Breast epithelium (tissue), 4 donors: ENCODE measurements at regions not wholly inside any gene's neighbourhood (a gene's known extent, or its start where the extent isn't known, plus 50 kb on each side); places are given as distances from the start of the nearest gene placed in this dataset.

Experiments used
- DNase-seq, 2 donors: peaks; one replicate each; pipeline ENCODE4 v3.0.0-alpha.2; 2019; ENCODE audit warnings: low spot score in 2 of 2
- H3K27ac ChIP-seq, 2 donors: fragments of 200-600 bp; sonication (generic) in 1 of 2; one replicate each; pipeline ENCODE4 v1.5.1; 2016 to 2019; ENCODE audit warnings: mild to moderate bottlenecking in 1 of 2
- H3K27me3 ChIP-seq, 2 donors: fragments of 200-600 bp; sonication (generic) in 1 of 2; one replicate each; pipeline versions ENCODE4 v1.5.1 to v1.6.0; 2017 to 2019; ENCODE audit warnings: control low read depth in 1 of 2, mild to moderate bottlenecking in 1 of 2
- H3K36me3 ChIP-seq: fragments of 200-600 bp; one replicate; pipeline ENCODE4 v1.5.1; 2019
- H3K4me1 ChIP-seq, 2 donors: fragments of 200-600 bp; sonication (generic); one replicate each; pipeline ENCODE4 v1.5.1; 2016 to 2019; ENCODE audit warnings: control low read depth in 1 of 2
- H3K4me3 ChIP-seq, 3 donors: fragments of 200-600 bp; sonication (generic); 1 replicate in 2 of 3; 2 replicates in 1 of 3; pipeline ENCODE4 v1.5.1; 2016 to 2019; ENCODE audit warnings: mild to moderate bottlenecking in 3 of 3, moderate library complexity in 2 of 3
- H3K9me3 ChIP-seq, 2 donors: fragments of 200-600 bp; sonication (generic) in 1 of 2; one replicate each; pipeline ENCODE4 v1.5.1; 2016 to 2019; ENCODE audit warnings: control low read depth in 1 of 2
- POLR2A ChIP-seq: fragments of 450-650 bp; IDR thresholded peaks from one replicate; pipeline ENCODE4 v1.6.1; 2016; ENCODE audit warnings: antibody characterized with exemption, mild to moderate bottlenecking, moderate library complexity
- POLR2AphosphoS5 ChIP-seq, 3 donors: sonication (generic); formaldehyde crosslinking; IDR thresholded peaks; one replicate each; pipeline ENCODE4 v1.6.1; 2017; ENCODE audit warnings: antibody characterized with exemption in 3 of 3
- intact Hi-C: fragments of 100-400 bp; cut with DNase I; formaldehyde crosslinking; loops from one replicate; pipeline ENCODE4 v1.15.1; 2023; ENCODE audit warnings: low total_unique reads
- TF ChIP-seq, protein P1 (sequence below), 3 donors: fragments of 450-650 bp; IDR thresholded peaks; one replicate each; pipeline ENCODE4 v1.5.1; 2016 to 2017; ENCODE audit warnings: antibody characterized with exemption in 3 of 3, mild to moderate bottlenecking in 3 of 3, moderate library complexity in 3 of 3

DNA sequence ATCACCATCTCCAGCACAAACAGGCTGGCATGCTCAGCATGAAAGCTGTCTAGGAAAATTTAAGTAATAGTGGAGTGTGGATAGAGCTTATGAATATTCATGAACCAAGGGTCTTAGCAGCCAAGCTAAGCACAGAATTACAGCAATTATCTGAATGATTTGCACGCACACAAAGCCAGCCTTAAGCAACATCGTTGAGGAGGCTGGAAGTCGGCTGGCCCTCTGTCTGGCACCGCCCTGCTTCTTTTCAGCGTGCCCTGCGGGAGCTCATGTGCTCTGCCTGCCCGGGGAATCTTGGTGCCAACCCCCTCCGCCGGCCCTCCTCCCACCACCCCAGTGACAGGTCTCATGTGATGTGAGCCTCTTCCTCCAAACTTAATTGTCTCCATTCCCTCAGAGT lies 540.1 kb downstream of the CMPK2 start:
- intact Hi-C loops: no loop called here
- H3K36me3 ChIP-seq: no peaks in the 10 kb centered on the region

DNA sequence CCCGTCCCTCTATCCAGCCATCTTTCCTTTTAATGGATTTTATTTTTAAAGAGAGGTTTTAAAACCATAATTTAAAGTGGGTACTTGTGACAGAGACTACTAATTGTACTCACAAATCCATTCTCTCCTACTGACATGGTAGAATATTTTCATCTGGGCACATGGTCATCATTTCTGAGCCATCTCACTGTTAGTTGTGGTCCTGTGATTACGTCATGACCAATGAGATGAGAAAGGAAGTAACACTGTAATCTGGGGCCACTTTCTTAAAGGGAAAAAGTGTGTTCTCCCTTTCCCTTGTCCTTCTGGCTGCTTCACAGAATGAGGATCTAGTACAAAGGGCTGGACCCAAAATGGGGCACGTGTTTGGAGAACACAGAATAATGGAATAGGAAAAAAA lies 538.7 kb downstream of the CMPK2 start:
- no peaks in the 10 kb centered on the region for H3K4me1 ChIP-seq
- no peak for DNase-seq
- TF ChIP-seq POLR2A: no peak
- no peak for TF ChIP-seq POLR2AphosphoS5 (IDR thresholded peaks at IDR 0.05)
- TF ChIP-seq, protein P1, sequence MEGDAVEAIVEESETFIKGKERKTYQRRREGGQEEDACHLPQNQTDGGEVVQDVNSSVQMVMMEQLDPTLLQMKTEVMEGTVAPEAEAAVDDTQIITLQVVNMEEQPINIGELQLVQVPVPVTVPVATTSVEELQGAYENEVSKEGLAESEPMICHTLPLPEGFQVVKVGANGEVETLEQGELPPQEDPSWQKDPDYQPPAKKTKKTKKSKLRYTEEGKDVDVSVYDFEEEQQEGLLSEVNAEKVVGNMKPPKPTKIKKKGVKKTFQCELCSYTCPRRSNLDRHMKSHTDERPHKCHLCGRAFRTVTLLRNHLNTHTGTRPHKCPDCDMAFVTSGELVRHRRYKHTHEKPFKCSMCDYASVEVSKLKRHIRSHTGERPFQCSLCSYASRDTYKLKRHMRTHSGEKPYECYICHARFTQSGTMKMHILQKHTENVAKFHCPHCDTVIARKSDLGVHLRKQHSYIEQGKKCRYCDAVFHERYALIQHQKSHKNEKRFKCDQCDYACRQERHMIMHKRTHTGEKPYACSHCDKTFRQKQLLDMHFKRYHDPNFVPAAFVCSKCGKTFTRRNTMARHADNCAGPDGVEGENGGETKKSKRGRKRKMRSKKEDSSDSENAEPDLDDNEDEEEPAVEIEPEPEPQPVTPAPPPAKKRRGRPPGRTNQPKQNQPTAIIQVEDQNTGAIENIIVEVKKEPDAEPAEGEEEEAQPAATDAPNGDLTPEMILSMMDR (IDR thresholded peaks at IDR 0.05): no peak
- H3K4me3 ChIP-seq: no peak overlapping the region
- no peaks in the 10 kb centered on the region for H3K36me3 ChIP-seq
- no peak overlapping the region for H3K27ac ChIP-seq
- peaks cover 0 to 7% of the 10 kb centered on the region in 2 donors for H3K9me3 ChIP-seq
- intact Hi-C loops: no loop called here
- H3K27me3 ChIP-seq: no peaks in the 10 kb centered on the region

More for the DNA sequence above, 540.1 kb downstream of the CMPK2 start:
- TF ChIP-seq POLR2AphosphoS5 (IDR thresholded peaks at IDR 0.05): no peak
- TF ChIP-seq, protein P1 (IDR thresholded peaks at IDR 0.05): no peak
- no peak for TF ChIP-seq POLR2A
- Histone ChIP-seq H3K4me1 (no peaks in the 10 kb centered on the region), H3K27ac (no peak overlapping the region), H3K9me3 (peaks cover 0 to 7% of the 10 kb centered on the region in 2 donors), H3K4me3 (no peak overlapping the region), H3K27me3 (no peaks in the 10 kb centered on the region)
- no peak for DNase-seq

DNA sequence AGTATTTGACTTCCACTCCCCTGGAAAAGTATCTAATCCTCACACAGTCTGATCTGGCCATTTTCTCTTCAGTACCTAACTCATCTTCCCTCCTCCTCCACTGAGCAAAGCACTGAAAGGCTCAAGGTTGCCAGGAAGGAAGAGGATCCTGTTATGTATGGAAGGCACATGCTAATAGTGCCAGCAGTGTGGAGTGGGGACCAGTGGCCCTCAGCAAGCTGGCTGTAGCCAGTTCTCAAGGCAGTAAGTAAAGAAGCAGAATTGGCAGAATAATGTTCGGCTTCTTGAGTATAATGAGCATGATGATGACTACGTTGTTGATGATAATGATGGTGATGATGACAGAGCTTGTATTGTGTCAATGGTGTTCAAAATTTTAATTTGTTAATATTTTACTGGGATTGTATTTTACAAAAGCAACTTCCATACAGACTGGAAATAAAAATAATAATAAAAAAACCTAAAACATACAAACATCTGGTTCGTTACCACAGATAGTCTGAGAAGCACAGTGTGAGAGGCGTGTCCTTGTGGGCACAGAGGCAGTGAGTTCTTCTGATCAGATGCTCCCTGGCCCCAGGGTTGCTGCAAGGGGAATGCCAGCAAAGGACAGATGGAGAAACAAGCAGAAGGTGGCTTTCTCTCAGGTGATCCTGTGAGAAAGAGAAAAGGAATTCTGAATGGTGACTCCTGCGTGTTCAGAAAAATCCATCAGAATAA lies 528.8 kb downstream of the CMPK2 start:
- TF ChIP-seq POLR2A: no peak
- TF ChIP-seq, protein P1 (IDR thresholded peaks at IDR 0.05): no peak
- TF ChIP-seq POLR2AphosphoS5 (IDR thresholded peaks at IDR 0.05): no peak
- no peaks in the 10 kb centered on the region for H3K36me3 ChIP-seq
- no peak for DNase-seq
- intact Hi-C loops: no loop called here
- no peaks in the 10 kb centered on the region for H3K27me3 ChIP-seq
- no peaks in the 10 kb centered on the region for H3K9me3 ChIP-seq
- H3K4me1 ChIP-seq: no peaks in the 10 kb centered on the region
- no peak overlapping the region for H3K27ac ChIP-seq
- H3K4me3 ChIP-seq: no peak overlapping the region

DNA sequence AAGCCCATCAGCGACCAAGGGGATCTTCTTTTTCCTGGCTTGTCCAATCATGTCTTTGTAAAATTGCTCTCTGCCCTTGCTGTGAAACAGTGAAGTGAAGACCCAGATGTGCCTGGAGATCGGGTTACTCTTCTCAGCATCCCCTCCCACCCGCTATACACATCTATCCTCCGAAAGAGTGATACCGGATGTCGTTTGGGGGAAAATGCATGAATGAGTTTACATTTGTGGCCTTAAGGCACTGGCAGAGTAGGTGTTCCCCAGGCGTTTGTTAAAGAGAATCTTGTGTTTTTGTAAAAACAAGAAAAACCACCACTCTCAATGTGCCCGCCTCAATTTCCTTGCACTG lies 528.3 kb downstream of the CMPK2 start:
- Histone ChIP-seq H3K9me3 (no peaks in the 10 kb centered on the region), H3K4me3 (no peak overlapping the region), H3K4me1 (no peaks in the 10 kb centered on the region), H3K36me3 (no peaks in the 10 kb centered on the region), H3K27me3 (no peaks in the 10 kb centered on the region), H3K27ac (no peak overlapping the region)
- no peak for DNase-seq
- TF ChIP-seq POLR2A (no peak), POLR2AphosphoS5 (IDR thresholded peaks at IDR 0.05) (no peak)
- TF ChIP-seq, protein P1 (IDR thresholded peaks at IDR 0.05): no peak
- intact Hi-C loops: no loop called here

DNA sequence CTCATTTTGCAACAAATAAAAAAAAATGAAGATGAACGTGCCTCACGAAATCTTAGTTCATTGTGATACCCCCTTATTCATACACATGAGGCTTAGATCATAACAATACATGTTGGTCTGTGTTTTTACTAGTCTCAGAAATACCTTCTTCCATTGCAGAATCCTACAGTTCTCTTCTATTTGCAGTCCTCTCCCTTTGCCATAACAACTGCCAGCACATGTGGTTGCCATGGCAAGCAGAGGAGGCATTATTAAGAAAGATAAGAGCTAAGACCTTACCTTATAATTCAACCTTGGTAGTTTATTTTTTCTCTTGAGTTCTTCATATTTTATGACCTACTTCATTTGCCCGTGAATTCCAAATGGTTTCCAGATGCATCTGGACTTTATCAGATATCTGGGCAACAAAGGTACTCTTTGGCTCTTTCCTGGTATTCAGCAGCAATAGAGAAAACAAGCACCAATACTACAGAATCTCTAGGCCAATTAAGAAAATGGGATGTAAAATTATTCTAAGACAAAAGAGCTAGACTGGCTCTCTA lies 524.0 kb downstream of the CMPK2 start:
- Histone ChIP-seq H3K27me3 (no peaks in the 10 kb centered on the region), H3K9me3 (no peaks in the 10 kb centered on the region), H3K36me3 (no peaks in the 10 kb centered on the region), H3K27ac (no peak overlapping the region), H3K4me1 (no peaks in the 10 kb centered on the region), H3K4me3 (no peak overlapping the region)
- DNase-seq: no peak
- TF ChIP-seq POLR2AphosphoS5 (IDR thresholded peaks at IDR 0.05): no peak
- TF ChIP-seq, protein P1 (IDR thresholded peaks at IDR 0.05): no peak
- no peak for TF ChIP-seq POLR2A
- intact Hi-C loops: loop anchor here (1.0 kb wide), 1 partner anchor 21 kb away; no protein-coding TSS in a partner anchor
